ENCODE measurements at regions not wholly inside any gene's neighbourhood (a gene's known extent, or its start where the extent isn't known, plus 50 kb on each side); places are given as distances from the start of the nearest gene placed in this dataset.

- no peak for DNase-seq (ENCODE audit: low spot score)
Observed at GRCh38 chrX:8869812-8870211, 68.6 kb upstream of the FAM9A start.

GRCh38 chrX:8868906-8869305 lies 67.7 kb upstream of the FAM9A start:
- no peak for DNase-seq (ENCODE audit: low spot score)

GRCh38 chrX:8868070-8868773 lies 67.0 kb upstream of the FAM9A start:
- DNase-seq (ENCODE audit: low spot score), result no peak

- DNase-seq (ENCODE audit: low spot score), result no peak
Observed at GRCh38 chrX:8867406-8867805, 66.2 kb upstream of the FAM9A start.

- DNase-seq (ENCODE audit: low spot score), result no peak
Observed at GRCh38 chrX:8864161-8864560, 63.0 kb upstream of the FAM9A start.

DNA sequence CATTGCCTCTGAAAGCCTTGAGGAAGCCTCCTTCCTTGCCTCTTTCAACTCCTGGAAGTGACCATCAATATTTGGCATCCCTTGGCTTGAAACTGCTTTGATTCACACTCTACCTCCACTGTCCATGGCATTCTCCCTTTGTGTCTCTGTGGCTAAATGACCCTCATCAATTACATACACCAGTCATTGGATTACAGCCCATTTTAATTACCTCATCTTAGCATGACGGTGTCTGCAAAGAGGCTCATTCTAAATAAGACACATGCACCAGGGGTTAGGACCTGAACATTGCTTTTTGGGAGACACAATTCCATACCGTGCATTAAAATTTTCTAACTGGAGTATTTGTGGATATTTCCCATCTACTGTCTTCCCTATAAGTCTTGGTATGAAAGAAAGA lies 60.7 kb upstream of the FAM9A start:
- DNase-seq (ENCODE audit: low spot score), result no peak

GRCh38 chrX:8851231-8851886 lies 50.2 kb upstream of the FAM9A start:
- peak; percentile 7 for DNase-seq (ENCODE audit: low spot score)

Measured in LoVo (cell line).